ENCODE measurements at regions not wholly inside any gene's neighbourhood (a gene's known extent, or its start where the extent isn't known, plus 50 kb on each side); places are given as distances from the start of the nearest gene placed in this dataset.

DNA sequence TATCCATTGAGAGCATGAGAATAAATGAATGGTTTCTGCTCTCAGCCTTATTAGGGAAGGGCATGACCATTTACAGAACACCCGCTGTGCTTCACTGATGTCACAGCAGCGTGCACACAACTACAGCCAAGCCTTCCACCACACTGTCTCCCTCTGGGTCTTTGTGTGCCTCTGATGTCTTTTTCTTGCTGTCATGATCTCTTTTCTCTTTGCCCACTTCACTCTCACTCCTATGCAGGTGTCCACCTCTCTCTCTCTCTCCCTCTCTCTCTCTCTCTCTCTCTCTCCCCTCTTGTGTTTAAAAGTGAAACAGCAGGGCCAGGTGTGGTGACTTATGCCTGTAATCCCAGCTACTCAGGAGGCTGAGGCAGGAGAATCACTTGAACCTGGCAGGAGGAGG is 232.5 kb upstream of the JUN start:
- H3K4me3 ChIP-seq (replicated peaks; ENCODE audit: insufficient read depth, low read length) = no peak overlapping the region
- DNase-seq (ENCODE audit: low read depth in 1 of 2, low spot score in 1 of 2) = no peak
- TF ChIP-seq, protein P1, sequence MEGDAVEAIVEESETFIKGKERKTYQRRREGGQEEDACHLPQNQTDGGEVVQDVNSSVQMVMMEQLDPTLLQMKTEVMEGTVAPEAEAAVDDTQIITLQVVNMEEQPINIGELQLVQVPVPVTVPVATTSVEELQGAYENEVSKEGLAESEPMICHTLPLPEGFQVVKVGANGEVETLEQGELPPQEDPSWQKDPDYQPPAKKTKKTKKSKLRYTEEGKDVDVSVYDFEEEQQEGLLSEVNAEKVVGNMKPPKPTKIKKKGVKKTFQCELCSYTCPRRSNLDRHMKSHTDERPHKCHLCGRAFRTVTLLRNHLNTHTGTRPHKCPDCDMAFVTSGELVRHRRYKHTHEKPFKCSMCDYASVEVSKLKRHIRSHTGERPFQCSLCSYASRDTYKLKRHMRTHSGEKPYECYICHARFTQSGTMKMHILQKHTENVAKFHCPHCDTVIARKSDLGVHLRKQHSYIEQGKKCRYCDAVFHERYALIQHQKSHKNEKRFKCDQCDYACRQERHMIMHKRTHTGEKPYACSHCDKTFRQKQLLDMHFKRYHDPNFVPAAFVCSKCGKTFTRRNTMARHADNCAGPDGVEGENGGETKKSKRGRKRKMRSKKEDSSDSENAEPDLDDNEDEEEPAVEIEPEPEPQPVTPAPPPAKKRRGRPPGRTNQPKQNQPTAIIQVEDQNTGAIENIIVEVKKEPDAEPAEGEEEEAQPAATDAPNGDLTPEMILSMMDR (IDR thresholded peaks at IDR 0.05; ENCODE audit: insufficient read depth, low read length) = no peak
- TF ChIP-seq SPI1 (IDR thresholded peaks at IDR 0.05; ENCODE audit: borderline replicate concordance, low read depth) (no peak), POLR2AphosphoS5 (IDR thresholded peaks at IDR 0.05; ENCODE audit: low read depth) (no peak), GABPA (IDR thresholded peaks at IDR 0.05; ENCODE audit: low read depth) (no peak)
- TF ChIP-seq, protein P2, sequence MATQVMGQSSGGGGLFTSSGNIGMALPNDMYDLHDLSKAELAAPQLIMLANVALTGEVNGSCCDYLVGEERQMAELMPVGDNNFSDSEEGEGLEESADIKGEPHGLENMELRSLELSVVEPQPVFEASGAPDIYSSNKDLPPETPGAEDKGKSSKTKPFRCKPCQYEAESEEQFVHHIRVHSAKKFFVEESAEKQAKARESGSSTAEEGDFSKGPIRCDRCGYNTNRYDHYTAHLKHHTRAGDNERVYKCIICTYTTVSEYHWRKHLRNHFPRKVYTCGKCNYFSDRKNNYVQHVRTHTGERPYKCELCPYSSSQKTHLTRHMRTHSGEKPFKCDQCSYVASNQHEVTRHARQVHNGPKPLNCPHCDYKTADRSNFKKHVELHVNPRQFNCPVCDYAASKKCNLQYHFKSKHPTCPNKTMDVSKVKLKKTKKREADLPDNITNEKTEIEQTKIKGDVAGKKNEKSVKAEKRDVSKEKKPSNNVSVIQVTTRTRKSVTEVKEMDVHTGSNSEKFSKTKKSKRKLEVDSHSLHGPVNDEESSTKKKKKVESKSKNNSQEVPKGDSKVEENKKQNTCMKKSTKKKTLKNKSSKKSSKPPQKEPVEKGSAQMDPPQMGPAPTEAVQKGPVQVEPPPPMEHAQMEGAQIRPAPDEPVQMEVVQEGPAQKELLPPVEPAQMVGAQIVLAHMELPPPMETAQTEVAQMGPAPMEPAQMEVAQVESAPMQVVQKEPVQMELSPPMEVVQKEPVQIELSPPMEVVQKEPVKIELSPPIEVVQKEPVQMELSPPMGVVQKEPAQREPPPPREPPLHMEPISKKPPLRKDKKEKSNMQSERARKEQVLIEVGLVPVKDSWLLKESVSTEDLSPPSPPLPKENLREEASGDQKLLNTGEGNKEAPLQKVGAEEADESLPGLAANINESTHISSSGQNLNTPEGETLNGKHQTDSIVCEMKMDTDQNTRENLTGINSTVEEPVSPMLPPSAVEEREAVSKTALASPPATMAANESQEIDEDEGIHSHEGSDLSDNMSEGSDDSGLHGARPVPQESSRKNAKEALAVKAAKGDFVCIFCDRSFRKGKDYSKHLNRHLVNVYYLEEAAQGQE (IDR thresholded peaks at IDR 0.05; ENCODE audit: insufficient replicate concordance, low read depth) = no peak
- H3K27ac ChIP-seq (replicated peaks) = no peak overlapping the region
- H3K27me3 ChIP-seq (ENCODE audit: insufficient read depth, poor library complexity, severe bottlenecking) = no peaks in the 10 kb centered on the region

DNA sequence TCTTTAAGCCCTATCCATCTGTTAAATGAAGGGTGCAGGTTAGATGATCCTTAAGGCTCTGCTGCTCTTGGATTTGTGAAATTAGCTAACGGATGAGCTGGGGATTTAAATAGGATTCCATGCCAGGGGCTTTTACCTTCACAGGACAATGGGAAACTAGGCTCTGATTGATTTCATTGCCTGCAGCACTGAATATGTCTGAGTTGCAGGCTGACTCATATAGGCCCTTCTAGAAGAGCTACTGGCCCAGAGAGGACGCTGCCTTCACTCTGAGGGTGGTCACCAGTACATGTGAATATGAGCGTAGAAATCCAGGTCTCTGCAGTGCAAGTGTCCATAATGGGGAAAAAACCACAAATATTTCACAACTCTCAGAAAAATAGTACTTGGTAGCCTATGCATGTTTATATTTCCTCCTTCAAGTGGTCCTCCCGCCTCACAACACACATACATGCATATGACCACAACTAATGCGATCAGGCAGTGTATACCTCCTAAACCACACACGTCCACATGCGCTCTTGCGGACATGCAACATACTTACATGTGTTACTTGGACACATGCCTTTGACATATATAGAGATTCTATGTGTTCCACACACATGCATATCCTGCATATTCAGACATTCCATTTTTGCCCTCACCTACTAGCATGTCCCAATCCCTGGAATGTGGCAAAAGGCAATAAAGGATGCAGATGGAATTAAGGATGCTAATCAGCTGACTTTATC is 233.8 kb upstream of the JUN start:
- TF ChIP-seq, protein P2 (IDR thresholded peaks at IDR 0.05; ENCODE audit: insufficient replicate concordance, low read depth) = no peak
- TF ChIP-seq, protein P1 (IDR thresholded peaks at IDR 0.05; ENCODE audit: insufficient read depth, low read length) = no peak
- TF ChIP-seq SPI1 (IDR thresholded peaks at IDR 0.05; ENCODE audit: borderline replicate concordance, low read depth) (no peak), GABPA (IDR thresholded peaks at IDR 0.05; ENCODE audit: low read depth) (no peak)
- Histone ChIP-seq H3K27me3 (ENCODE audit: insufficient read depth, poor library complexity, severe bottlenecking) (no peaks in the 10 kb centered on the region), H3K4me3 (replicated peaks; ENCODE audit: insufficient read depth, low read length) (no peak overlapping the region), H3K27ac (replicated peaks) (no peak overlapping the region)
- DNase-seq (ENCODE audit: low read depth in 1 of 2, low spot score in 1 of 2) = no peak

DNA sequence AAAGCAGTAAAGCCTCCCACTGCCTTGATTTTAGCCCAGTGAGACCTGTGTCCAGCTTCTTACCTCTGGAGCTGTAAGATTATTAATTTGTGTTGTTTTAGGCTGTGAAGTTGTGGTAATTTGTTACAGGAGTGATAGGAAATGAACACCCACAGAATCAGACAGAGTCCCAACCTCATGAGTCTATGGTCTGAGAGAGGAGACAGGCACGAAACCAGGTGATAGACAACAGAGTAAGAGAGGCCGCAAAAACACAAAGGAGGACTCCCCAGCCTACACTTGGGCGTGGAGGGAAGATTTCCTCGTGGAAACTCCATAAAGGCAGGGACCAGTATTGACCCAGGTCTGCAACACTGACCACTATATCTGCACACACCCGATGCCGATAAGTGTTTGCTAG is 234.6 kb upstream of the JUN start:
- no peak for DNase-seq (ENCODE audit: low read depth in 1 of 2, low spot score in 1 of 2)
- Histone ChIP-seq H3K27ac (replicated peaks) (no peak overlapping the region), H3K4me3 (replicated peaks; ENCODE audit: insufficient read depth, low read length) (no peak overlapping the region), H3K27me3 (ENCODE audit: insufficient read depth, poor library complexity, severe bottlenecking) (no peaks in the 10 kb centered on the region)
- TF ChIP-seq GABPA (IDR thresholded peaks at IDR 0.05; ENCODE audit: low read depth) (no peak), SPI1 (IDR thresholded peaks at IDR 0.05; ENCODE audit: borderline replicate concordance, low read depth) (no peak), POLR2AphosphoS5 (IDR thresholded peaks at IDR 0.05; ENCODE audit: low read depth) (no peak)
- TF ChIP-seq, protein P1 (IDR thresholded peaks at IDR 0.05; ENCODE audit: insufficient read depth, low read length) = no peak
- TF ChIP-seq, protein P2 (IDR thresholded peaks at IDR 0.05; ENCODE audit: insufficient replicate concordance, low read depth) = no peak

Measured in HL-60 (cell line).